ENCODE measurements at regions not wholly inside any gene's neighbourhood (a gene's known extent, or its start where the extent isn't known, plus 50 kb on each side); places are given as distances from the start of the nearest gene placed in this dataset.

DNA sequence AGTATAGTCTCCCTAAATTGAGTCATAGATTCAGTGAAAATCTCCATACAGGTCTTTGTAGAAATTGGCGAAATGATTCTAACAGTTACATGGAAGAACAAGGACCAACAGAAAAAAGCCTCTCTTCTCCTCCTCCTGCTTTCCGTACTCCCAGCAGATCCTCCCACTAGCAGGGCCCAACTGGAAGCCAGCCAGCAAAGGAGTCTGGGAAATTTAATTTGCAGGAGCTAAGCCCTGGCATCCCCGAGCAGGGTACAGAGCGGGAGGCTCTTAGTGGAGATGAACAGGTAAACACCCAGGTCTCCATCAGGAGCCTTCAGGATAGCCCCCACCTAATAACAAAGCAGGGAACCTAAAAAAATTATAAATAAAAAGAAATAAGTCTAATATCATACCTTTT lies 1473.8 kb downstream of the TBC1D22A start:
- no peak for DNase-seq

DNA sequence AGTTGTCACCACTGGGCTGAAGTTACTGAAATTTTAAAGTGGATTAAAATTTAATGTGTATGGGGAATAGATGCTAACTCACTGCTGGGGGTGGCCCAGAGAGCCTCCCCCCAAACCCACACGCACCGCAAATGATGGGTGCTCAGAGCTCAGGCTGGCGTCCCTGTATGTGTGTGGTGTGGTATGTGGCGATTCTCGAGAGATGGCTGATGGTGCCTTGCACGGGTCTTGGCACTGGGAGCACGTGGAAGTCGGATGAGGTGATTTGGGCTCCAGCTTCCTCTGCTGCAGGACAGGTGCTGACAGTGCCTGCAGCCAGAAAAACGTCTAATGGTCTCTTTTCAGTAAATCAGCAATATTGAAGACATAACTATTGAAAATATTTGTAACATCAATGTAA lies 1473.3 kb downstream of the TBC1D22A start:
- no peak for DNase-seq

- no peak for DNase-seq
Observed at GRCh38 chr22:48234011-48234410, 1471.6 kb downstream of the TBC1D22A start.

DNA sequence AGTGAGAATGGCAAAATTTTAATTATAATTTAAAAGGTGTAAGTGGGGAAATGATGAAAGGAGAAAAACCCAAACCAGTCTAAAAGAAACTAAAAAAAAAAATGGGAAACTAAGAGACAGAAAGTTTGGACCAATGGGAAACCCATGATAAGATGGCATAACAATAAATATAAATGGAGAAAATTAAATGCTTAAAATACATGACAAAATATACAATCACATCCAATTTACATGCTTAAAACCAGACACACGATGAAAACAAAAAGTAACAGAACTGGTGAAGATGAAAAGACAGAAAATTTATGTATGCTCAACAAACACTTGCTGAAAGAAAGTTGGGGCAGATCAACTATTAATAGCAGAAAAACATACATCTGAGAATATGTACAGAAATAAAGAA lies 1471.1 kb downstream of the TBC1D22A start:
- no peak for DNase-seq

GRCh38 chr22:48228468-48228867 lies 1466.0 kb downstream of the TBC1D22A start:
- no peak for DNase-seq

- DNase-seq: no peak
Observed at GRCh38 chr22:48227341-48228018, 1465.0 kb downstream of the TBC1D22A start.

- no peak for DNase-seq
Observed at GRCh38 chr22:48226026-48227013, 1463.9 kb downstream of the TBC1D22A start.

DNA sequence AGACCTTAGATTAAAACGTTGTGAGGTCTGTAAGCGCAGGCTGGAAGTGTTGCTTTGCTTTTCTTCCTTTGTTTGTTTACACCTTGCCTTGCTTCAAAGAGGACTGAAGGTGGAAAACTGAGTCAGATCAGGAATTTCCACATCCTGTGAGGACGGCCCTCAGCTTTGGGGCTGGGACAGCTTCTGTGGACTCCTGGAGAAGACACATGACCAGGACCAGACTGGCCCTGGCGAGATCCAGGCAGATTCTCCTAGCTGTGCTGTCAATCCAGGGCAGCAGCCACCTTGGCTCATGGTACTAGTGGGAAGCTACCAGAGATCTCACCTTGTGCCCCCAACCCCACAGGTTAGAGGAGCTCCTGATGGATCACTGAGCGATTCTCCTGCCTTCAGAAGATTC lies 1461.9 kb downstream of the TBC1D22A start:
- DNase-seq: no peak

GRCh38 chr22:48223488-48224190 lies 1461.2 kb downstream of the TBC1D22A start:
- DNase-seq: no peak

DNA sequence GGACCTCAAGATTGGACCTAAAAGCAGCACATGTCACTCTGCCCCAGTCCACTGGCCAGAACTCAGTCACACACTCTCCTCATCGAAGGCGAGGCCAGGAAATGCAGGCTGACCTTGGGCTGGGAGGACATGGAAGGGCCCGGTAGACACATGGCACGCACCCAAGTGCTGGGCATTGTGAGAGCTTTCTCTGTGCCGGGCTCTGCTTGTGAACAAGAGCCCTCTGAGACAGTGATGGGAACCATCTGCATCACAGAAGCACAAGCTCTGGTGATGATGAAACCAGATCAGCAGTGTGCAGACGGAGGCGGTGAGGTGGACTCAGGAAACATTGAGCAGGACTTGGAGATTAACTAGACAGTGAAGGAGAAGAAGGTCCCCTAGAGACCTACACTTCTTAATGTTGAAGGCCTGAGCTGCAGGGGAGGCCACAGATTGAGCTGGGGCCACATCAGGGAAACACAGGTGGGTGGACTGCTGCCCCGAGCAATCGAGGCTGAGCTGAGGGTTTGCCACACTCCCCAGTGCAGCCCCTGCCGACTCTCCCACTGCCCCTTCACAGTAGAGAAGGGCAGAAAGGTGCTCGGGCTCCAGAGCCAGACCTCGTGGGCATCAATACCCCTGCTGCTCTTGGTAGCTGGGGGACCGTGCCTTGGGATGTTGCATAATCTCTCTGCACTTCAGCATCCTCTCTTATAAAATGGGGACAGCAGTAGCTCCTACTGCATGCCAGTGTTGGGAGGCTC lies 1460.5 kb downstream of the TBC1D22A start:
- DNase-seq: no peak

- DNase-seq: no peak
Observed at GRCh38 chr22:48218889-48219420, 1456.5 kb downstream of the TBC1D22A start.

DNA sequence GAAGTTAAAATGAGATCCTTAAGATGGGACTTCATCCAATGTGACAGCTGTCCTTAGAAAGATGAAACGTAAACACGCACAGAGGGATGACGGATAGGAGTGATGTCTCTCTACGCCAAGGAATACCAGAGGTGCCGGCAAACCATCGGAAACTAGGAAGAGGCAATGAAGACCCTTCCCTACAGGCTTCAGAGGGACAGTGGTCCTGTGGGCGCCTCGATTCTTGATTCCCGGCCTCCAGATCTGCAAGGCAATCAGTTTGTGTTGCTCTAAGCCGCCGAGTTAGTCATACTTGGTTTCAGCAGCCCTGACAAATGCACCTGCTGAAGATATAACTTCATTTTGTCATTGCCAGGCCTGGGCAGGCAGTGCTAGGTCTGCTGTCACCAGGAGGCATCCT lies 1455.1 kb downstream of the TBC1D22A start:
- no peak for DNase-seq

DNA sequence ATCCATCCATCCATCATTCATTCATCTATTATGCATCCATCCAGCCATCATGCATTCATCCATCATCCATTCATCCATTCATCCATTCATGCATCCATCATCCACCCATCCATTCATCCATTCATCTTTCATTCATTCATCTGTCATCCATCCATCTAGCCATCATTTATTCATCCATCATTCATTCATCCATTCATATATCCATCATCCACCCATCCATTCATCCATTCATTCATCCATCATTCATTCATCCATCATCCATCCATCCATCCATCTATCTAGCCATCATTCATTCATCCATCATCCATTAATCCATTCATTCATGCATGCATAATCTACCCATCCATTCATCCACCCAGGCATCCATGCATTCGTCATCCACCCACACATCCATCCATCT lies 1450.3 kb downstream of the TBC1D22A start:
- DNase-seq: no peak

- no peak for DNase-seq
Observed at GRCh38 chr22:48210812-48211211, 1448.4 kb downstream of the TBC1D22A start.

DNA sequence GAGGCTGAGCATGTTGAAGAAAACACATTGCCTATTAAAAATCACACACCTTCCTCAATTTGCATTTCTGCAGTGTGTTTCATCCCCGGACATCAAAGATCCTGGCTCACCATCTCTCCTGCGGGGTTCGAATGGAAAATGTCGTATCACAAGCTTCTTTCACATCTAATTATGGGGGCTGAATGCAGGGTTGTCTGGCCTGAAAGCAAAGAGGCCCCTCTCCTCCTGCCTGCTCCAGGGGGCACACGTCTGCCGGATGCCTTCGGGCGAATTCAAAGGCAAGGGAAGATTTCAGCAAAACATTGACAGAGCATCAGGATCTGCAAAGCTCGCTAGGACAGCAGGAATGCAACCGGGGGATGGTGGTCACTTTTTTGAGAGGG lies 1447.7 kb downstream of the TBC1D22A start:
- DNase-seq: no peak

DNA sequence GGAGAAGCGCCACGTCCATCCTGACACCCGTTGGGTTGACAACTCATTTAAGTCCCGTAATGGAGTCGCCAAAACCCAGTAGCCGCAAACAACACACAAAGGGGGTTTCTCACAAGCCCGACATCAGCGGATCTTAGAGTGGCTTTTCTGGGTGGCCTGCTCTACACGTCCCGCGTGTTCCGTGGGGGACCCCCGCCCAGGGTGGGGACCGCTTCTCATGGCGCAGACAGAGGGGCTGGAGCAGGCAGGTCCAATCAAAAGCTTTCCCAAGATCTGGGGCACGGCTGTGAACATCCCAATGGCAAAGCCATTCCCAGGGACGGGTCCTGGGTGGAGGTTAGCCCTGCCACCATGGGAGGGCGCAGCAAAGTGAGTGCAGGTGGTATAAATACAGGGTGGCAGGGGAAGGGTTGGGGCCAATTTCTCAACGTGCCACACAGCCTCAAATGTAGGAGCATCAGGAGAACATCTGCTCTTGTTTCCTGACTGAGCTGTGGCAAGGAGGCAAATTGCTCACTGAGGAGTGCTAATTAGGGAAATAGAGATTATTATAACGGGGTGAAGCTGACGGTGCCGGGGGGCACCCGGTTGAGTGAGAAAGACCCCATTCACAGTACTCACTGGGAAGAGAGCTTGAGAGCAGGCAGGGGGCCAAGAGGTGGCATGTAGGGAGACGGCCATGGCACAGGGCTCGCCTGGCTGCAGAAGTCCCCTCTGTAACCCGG lies 1447.2 kb downstream of the TBC1D22A start:
- no peak for DNase-seq

DNA sequence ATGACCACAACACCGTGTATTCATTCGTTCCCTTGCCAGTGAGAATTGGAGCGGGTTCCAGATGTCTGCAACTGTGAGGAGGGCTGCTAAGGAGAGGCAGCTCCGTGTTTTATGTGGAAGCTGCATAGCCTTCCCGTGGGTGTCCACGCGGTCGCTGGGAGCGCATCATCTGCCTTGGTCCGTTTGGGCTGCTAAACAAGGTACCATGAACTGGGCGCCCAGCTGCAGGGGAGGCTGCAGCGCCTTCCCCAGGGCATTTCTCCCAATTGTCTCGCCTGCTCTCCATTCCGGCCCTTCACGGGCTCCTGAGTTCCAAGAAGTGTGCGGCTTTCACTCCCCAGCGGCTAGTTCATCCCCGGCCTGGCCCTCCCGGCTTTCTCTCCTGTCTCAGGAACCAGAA lies 1446.4 kb downstream of the TBC1D22A start:
- DNase-seq: no peak

DNA sequence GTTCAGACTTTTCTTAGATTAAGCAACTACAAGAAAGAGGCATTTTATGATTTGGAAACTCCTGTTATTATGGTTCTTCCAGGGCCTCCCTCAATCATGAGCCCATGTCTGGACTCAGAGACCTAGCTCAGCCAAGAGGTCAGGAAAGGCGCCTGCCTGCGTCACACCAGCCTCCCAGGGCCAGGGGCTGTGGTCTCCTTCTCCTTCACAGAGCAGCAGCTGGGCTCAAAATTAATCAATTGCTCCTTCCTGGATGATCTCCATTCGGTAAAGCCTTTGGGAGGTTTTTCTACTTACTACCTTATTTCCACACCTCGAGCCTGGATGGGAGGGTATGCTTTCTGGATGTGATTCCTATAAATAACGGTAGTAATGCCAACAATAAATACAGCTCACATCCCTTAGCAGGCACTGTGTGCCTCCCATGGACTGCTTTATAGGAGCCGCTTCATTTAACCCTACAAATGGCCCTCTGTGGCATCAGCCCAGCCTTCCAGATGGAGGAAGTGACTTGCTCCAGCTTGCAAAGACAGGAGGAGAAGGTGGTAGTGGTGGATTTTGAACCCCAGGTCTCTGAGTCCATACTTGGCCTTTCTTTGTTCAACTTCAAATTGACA lies 1445.6 kb downstream of the TBC1D22A start:
- no peak for DNase-seq

DNA sequence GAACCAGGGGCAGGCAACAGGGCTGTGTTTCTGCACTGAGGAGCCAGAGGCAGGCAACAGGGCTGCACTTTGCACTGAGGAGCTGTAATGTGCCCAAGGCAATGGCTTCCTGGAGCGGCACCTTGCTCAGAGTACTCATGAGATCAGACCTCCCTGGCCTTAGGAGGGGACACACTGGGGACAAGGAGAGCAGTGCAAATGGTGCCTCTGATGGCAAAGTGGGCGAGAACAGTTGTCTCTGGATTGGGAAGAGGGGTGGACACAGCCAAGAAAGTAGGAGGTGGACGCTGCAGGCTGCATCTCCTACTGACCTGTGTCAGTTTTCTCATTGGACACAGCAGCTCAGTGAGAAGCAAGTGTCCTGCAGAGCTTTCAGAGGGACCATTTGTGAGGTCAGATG lies 1443.3 kb downstream of the TBC1D22A start:
- DNase-seq: no peak

- no peak for DNase-seq
Observed at GRCh38 chr22:48205161-48205560, 1442.7 kb downstream of the TBC1D22A start.

GRCh38 chr22:48204296-48204695 lies 1441.8 kb downstream of the TBC1D22A start:
- DNase-seq: no peak

All from CD4-positive, alpha-beta T cell treated with Interleukin-21 for 1 hour (primary cell).